Left colon (tissue), 2 donors: ENCODE measurements at regions not wholly inside any gene's neighbourhood (a gene's known extent, or its start where the extent isn't known, plus 50 kb on each side); places are given as distances from the start of the nearest gene placed in this dataset.
"Not testable (repeated sequence)": the region's sequence is repeated elsewhere in the genome, so short reads cannot be mapped to it uniquely, and the experiment has no call there.

Experiments
- ATAC-seq: fragments of 200-7000 bp; cut with Tn5 transposase; one replicate; pipeline ENCODE4 v1.9.1; 2020; ENCODE audit warnings: mild to moderate bottlenecking, moderate library complexity
- DNase-seq, 2 donors: peaks; one replicate each; pipeline ENCODE4 v3.0.0-alpha.2; 2020
- intact Hi-C, 2 donors: fragments of 100-400 bp; cut with DNase I in 1 of 2; cut with micrococcal nuclease in 1 of 2; formaldehyde crosslinking; loops; one replicate each; pipeline versions ENCODE4 v1.11.2 to v1.14.0; 2022; cut with DNase I, micrococcal nuclease
- donor health status: DM: no; HTN: no; CAD: no.
- donor health status: DM: yes; HTN: yes; CAD: no.

DNA sequence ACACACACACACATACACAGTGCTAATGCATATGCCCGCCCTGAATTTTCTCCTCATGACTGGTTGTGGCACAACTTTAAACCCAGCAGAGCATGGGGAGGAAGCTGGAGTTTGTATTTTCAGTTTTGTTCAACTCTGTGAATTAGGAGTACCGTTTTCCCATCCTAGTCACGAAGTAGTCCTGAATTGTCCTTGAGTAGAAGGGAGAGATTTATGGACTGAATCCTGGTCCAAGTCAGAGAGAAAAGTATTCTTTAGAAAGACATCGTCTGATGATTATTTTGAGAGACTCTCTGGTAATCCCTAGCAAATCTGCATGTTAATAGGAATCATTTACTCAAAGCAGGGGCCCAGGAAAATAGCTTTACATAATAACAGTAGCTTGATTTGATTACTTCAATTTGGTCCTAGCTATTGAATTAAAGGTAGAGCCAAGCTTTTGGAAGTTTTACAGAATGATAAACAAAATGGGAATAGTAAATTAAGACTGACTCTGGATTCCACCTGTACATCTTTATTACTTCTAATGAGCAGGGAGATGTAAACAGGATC is 60.5 kb upstream of the OLIG2 start:
- no peak for ATAC-seq
- no peak for DNase-seq
- intact Hi-C loops, result no loop called here

DNA sequence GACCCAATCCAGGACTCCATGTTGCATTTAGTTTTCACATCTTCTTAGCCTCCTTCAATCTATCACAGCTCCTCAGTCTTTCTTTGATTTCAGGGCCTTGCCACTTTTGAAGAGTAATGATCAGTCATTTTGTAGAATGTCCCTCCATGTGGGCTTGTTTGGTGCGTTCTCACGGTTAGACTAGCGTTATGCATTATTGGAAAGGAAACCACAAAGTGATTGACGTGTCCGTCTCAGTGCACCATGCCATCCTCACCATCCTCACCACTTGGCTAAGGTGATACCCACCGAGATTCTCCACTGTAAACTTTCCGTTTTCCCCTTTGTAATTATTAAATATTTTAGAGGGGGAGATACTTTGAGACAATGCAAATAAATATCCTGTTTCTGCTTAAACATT is 59.6 kb upstream of the OLIG2 start:
- ATAC-seq, result no peak

DNA sequence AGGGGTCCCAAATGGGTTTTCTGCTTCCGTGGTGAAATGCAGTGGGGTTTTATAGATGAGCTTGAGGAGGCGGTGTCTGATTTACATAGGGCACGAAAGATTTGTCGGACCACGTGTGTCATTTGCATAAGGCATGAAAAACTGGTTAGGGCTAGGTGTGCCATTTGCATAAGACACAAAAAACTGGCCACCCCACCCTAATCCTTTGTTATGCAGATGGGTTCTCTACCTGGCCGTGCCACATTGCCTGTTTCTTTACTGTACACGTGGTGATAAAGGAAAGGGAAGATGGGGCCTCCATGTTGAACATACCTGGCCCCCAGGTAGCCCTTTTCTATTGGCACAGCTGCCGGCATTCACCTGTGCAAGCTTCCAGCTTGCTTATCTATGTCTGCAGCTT is 57.6 kb upstream of the OLIG2 start:
- ATAC-seq, DNase-seq, intact Hi-C loops: not testable (repeated sequence)

More for the DNA sequence above, 59.6 kb upstream of the OLIG2 start:
- intact Hi-C loops, result no loop called here
- no peak for DNase-seq

DNA sequence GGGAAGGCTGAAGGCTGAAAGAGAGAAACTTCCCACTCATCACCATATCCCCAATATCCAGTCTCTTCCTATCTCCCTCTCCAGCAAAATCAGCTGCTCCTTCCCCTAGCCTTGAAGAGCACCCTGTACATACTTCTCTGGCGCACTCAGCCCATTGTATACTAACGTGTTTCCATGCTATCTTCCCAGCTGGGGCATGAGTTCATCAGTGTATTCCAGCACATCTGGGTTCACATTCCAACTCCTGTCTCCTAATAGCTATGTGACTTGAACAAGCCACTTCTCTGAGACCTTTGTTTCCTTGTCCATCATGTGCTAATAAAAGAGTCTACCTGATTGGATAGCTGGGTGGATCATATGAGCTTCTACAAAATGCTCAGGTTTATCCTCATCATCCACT is 51.1 kb upstream of the OLIG2 start:
- ATAC-seq (no peak), DNase-seq (no peak)
- intact Hi-C loops, result no loop called here

DNA sequence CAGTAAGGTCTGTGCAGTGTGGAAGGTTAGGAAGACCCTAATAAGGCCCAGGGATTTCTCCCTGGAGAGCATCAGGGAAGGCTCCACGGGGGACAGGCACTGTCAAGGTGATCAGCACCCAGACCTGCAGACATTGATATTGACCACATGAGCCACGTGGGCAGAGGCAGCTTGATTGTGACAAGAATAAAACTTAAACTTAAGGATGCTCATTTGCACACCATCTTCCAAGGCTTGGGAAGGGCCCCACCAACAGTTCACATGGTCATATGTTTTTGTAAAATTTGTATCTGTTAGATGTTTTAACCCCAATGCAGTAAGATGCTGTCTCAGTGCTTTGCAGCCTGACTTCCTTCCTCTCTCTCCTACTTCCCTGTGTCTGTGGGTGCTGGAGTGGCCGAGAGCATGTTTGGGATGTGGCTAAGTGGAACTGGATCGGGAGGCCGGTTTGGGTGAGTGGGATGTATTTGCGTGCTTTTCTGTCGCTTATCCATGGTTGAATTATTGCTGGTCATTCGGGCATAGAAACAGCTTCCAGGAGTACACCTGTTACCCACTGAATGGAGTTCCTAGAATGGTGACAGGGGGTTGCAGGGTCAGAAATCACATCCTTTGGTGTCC is 49.8 kb upstream of the OLIG2 start:
- intact Hi-C loops, result no loop called here
- DNase-seq (no peak), ATAC-seq (no peak)
